T-cell (primary cell): ENCODE measurements at regions not wholly inside any gene's neighbourhood (a gene's known extent, or its start where the extent isn't known, plus 50 kb on each side); places are given as distances from the start of the nearest gene placed in this dataset.

Experiments used
- ATAC-seq, 4 experiments: fragments of 200-7000 bp in 3 of 4; fragments of 150-1000 bp in 1 of 4; cut with Tn5 transposase; replicated peaks in 1 of 4; 1 replicate in 3 of 4; 2 replicates in 1 of 4; pipeline ENCODE4 v1.10.0; 2021; ENCODE audit warnings: moderate library complexity in 3 of 4, mild to moderate bottlenecking in 2 of 4, moderate number of reproducible peaks in 1 of 4
- CTCF ChIA-PET, 2 donors: fragments of 300-600 bp; sonication (Branson Sonifier 250); formaldehyde crosslinking; loops; one replicate each; lab custom pipeline; 2022; ENCODE audit warnings: antibody characterized with exemption in 2 of 2; lab: Charles Lee
- POLR2A ChIA-PET, 2 donors: fragments of 300-600 bp; sonication (Branson Sonifier 250); formaldehyde crosslinking; loops; one replicate each; lab custom pipeline; 2022; ENCODE audit warnings: antibody characterized with exemption in 2 of 2; lab: Charles Lee
- DNase-seq, 35 experiments: peaks; one replicate each; pipeline versions ENCODE4 v3.0.0 to v3.0.0-alpha.2; 2013 to 2023
- H3K27ac ChIP-seq: one replicate; pipeline ENCODE4 v1.5.1; 2013; ENCODE audit warnings: low read length
- H3K27me3 ChIP-seq, 2 experiments: replicated peaks in 1 of 2; 1 replicate in 1 of 2; 2 replicates in 1 of 2; pipeline versions ENCODE4 v1.6.1 to v1.7.0; 2013; ENCODE audit warnings: low read length in 1 of 2, mixed read lengths in 1 of 2; ENCODE audit not compliant: control insufficient read depth in 2 of 2, insufficient read depth in 2 of 2; ENCODE audit errors: extremely low read depth in 1 of 2
- H3K36me3 ChIP-seq, 2 donors: 1 replicate in 1 of 2; 2 replicates in 1 of 2; pipeline versions ENCODE4 v1.6.1 to v1.7.0; 2013; ENCODE audit warnings: low read length in 1 of 2; ENCODE audit not compliant: control insufficient read depth in 2 of 2, insufficient read depth in 1 of 2; ENCODE audit errors: extremely low read depth in 1 of 2
- H3K4me1 ChIP-seq, 2 experiments: 1 replicate in 1 of 2; 2 replicates in 1 of 2; pipeline versions ENCODE4 v1.6.1 to v1.7.0; 2013; ENCODE audit warnings: low read length in 2 of 2, mixed read lengths in 1 of 2; ENCODE audit not compliant: insufficient read depth in 2 of 2, control insufficient read depth in 1 of 2; ENCODE audit errors: extremely low read depth in 1 of 2
- H3K4me3 ChIP-seq, 2 donors: 1 replicate in 1 of 2; 2 replicates in 1 of 2; pipeline versions ENCODE4 v1.5.1 to v1.7.0; 2013; ENCODE audit warnings: mild to moderate bottlenecking in 2 of 2, low read length in 1 of 2, moderate library complexity in 1 of 2; ENCODE audit not compliant: control insufficient read depth in 1 of 2; ENCODE audit errors: extremely low read depth in 1 of 2
- H3K9me3 ChIP-seq: 2 replicates; pipeline ENCODE4 v1.7.0; 2013
- H3K27ac Mint-ChIP-seq, 2 donors: one replicate each; pipeline ENCODE4 v1.8.0; 2020 to 2021; ENCODE audit warnings: mild to moderate bottlenecking in 2 of 2, mixed read lengths in 2 of 2
- H3K27me3 Mint-ChIP-seq, 2 donors: one replicate each; pipeline ENCODE4 v1.8.0; 2021 to 2022; ENCODE audit warnings: mixed read lengths in 2 of 2
- H3K36me3 Mint-ChIP-seq: one replicate; pipeline ENCODE4 v1.8.0; 2021; ENCODE audit warnings: mixed read lengths
- H3K4me1 Mint-ChIP-seq, 3 donors: one replicate each; pipeline ENCODE4 v1.8.0; 2020 to 2022; ENCODE audit warnings: mixed read lengths in 3 of 3, mild to moderate bottlenecking in 1 of 3
- H3K4me3 Mint-ChIP-seq, 3 donors: one replicate each; pipeline ENCODE4 v1.8.0; 2020 to 2022; ENCODE audit warnings: mild to moderate bottlenecking in 3 of 3, mixed read lengths in 3 of 3, moderate library complexity in 3 of 3
- H3K9me3 Mint-ChIP-seq, 3 donors: one replicate each; pipeline ENCODE4 v1.8.0; 2020 to 2022; ENCODE audit warnings: mixed read lengths in 3 of 3
- WGBS: methylation state at CpG from one replicate; pipeline ENCODE4 v1.1.5; 2013; ENCODE audit warnings: missing lambda C conversion rate; ENCODE audit not compliant: insufficient coverage; 5-methylcytosine and 5-hydroxymethylcytosine counted together

- H3K4me1 ChIP-seq: no peaks in the 10 kb centered on the region
- H3K9me3 ChIP-seq: no peaks in the 10 kb centered on the region
- ChIA-PET CTCF (no interaction called here), POLR2A (interaction anchor here in 1 of 2 donors (0.6 kb wide), 1 partner anchor 15 kb away, joined by 3 read pairs; no protein-coding TSS in a partner anchor)
- no peak overlapping the region for H3K27ac Mint-ChIP-seq
- no peak overlapping the region for H3K4me3 Mint-ChIP-seq
- no peaks in the 10 kb centered on the region for H3K4me1 Mint-ChIP-seq
- DNase-seq (no peak), ATAC-seq (no peak)
- H3K27ac ChIP-seq: no peak overlapping the region
- H3K4me3 ChIP-seq: no peak overlapping the region
- H3K36me3 ChIP-seq: no peaks in the 10 kb centered on the region
- no peaks in the 10 kb centered on the region for H3K27me3 ChIP-seq
- WGBS: no CpG with 5 or more reads among the region's 5 CpGs
- no peaks in the 10 kb centered on the region for H3K36me3 Mint-ChIP-seq
- H3K27me3 Mint-ChIP-seq: no peaks in the 10 kb centered on the region
- H3K9me3 Mint-ChIP-seq: peaks cover 0 to 10% (median 4%) of the 10 kb centered on the region in 3 donors
These were observed 1340.8 kb downstream of the PCDH9 start for GRCh38 chr13:65889368-65889767.

DNA sequence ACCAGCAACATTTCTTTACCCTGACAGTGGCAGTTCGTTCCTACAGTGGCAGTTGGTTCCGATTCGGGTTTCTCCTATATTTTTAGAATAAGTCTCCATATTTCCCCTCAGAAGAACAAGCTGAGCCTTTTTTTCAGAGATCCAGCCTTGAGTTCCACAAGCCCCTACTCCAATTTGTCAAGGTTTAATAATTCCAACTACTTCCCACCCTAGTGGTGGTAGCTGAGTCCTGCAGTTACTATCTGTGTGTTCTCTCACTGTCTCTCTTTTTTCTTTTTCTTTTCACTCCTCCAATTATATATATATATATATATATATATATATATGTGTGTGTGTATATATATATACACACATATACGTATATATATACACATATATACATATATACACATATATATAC is 1347.3 kb downstream of the PCDH9 start:
- Histone ChIP-seq H3K4me1 (no peaks in the 10 kb centered on the region), H3K27ac (no peak overlapping the region), H3K4me3 (no peak overlapping the region), H3K27me3 (no peaks in the 10 kb centered on the region), H3K9me3 (no peaks in the 10 kb centered on the region), H3K36me3 (no peaks in the 10 kb centered on the region)
- ATAC-seq (no peak), DNase-seq (no peak)
- H3K9me3 Mint-ChIP-seq: peaks cover 0 to 12% (median 6%) of the 10 kb centered on the region in 3 donors
- H3K4me1 Mint-ChIP-seq: no peaks in the 10 kb centered on the region
- H3K36me3 Mint-ChIP-seq: no peaks in the 10 kb centered on the region
- no peak overlapping the region for H3K4me3 Mint-ChIP-seq
- H3K27ac Mint-ChIP-seq: no peak overlapping the region
- CTCF ChIA-PET: no interaction called here
- no peaks in the 10 kb centered on the region for H3K27me3 Mint-ChIP-seq
- POLR2A ChIA-PET: no interaction called here
- WGBS: 76% methylated on average over 3 of the region's 4 CpGs

- WGBS: 80% methylated on average over 1 of the region's 3 CpGs
- DNase-seq (no peak), ATAC-seq (no peak)
- Histone ChIP-seq H3K9me3 (no peaks in the 10 kb centered on the region), H3K27ac (no peak overlapping the region), H3K36me3 (no peaks in the 10 kb centered on the region), H3K4me3 (no peak overlapping the region), H3K27me3 (no peaks in the 10 kb centered on the region), H3K4me1 (no peaks in the 10 kb centered on the region)
- POLR2A ChIA-PET: no interaction called here
- Mint-ChIP-seq H3K27me3 (no peaks in the 10 kb centered on the region), H3K27ac (no peak overlapping the region), H3K4me3 (no peak overlapping the region), H3K4me1 (no peaks in the 10 kb centered on the region), H3K36me3 (no peaks in the 10 kb centered on the region), H3K9me3 (peaks cover 0 to 16% (median 6%) of the 10 kb centered on the region in 3 donors)
- CTCF ChIA-PET: no interaction called here
These were observed 1348.5 kb downstream of the PCDH9 start for GRCh38 chr13:65881561-65882155.

DNA sequence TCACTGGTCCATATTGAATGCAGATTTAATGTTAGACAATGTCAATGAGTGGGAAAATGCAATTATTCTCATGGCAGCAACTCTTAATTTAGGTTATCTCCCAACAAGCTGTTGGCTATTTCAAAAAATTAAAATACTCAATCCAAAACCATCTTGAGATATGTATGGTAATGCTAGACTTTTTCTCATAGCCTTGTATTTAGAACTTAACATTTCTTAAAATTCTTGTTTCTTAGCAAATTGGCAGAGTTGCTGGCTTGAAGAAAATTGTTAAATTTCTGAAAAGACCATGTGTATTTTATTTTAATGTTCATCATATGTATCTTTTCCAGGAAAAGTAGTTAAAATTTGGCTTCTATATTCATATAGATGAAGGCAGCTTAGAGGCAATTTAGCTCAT is 1355.1 kb downstream of the PCDH9 start:
- Histone ChIP-seq H3K36me3 (no peaks in the 10 kb centered on the region), H3K4me3 (no peak overlapping the region), H3K4me1 (no peaks in the 10 kb centered on the region), H3K27ac (no peak overlapping the region), H3K27me3 (no peaks in the 10 kb centered on the region), H3K9me3 (peaks cover 3% of the 10 kb centered on the region)
- no peaks in the 10 kb centered on the region for H3K4me1 Mint-ChIP-seq
- no peak for ATAC-seq
- H3K27ac Mint-ChIP-seq: no peak overlapping the region
- POLR2A ChIA-PET: no interaction called here
- peaks cover 6 to 19% (median 13%) of the 10 kb centered on the region in 3 donors for H3K9me3 Mint-ChIP-seq
- no peak overlapping the region for H3K4me3 Mint-ChIP-seq
- CTCF ChIA-PET: no interaction called here
- no peak for DNase-seq
- H3K36me3 Mint-ChIP-seq: no peaks in the 10 kb centered on the region
- H3K27me3 Mint-ChIP-seq: no peaks in the 10 kb centered on the region

GRCh38 chr13:65872448-65872847 is 1357.7 kb downstream of the PCDH9 start:
- ChIA-PET CTCF (no interaction called here), POLR2A (no interaction called here)
- Histone ChIP-seq H3K36me3 (no peaks in the 10 kb centered on the region), H3K4me3 (no peak overlapping the region), H3K4me1 (no peaks in the 10 kb centered on the region), H3K27ac (no peak overlapping the region), H3K9me3 (peaks cover 3% of the 10 kb centered on the region), H3K27me3 (no peaks in the 10 kb centered on the region)
- DNase-seq: no peak
- ATAC-seq: no peak
- Mint-ChIP-seq H3K4me3 (no peak overlapping the region), H3K27me3 (no peaks in the 10 kb centered on the region), H3K4me1 (no peaks in the 10 kb centered on the region), H3K9me3 (peaks cover 6 to 19% (median 11%) of the 10 kb centered on the region in 3 donors), H3K36me3 (no peaks in the 10 kb centered on the region), H3K27ac (no peak overlapping the region)

DNA sequence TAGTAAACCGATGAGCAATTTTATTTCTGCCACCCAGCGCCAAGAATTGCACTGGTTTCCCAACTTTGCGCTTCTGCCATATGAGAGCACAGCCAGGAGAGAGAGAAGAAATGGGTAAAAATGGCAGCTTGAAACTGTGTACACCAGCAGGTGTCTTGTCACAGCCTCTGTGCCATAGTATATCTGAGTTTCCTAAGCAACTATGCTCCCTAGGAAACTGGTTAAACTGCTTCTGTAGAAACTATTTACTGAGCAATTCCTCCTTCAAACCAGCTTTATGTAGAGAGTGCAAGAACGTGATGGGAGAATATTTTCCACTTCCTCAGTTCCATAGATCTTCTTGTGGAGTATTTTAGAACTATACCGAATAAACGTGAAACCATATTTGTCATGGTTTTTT is 1361.3 kb downstream of the PCDH9 start:
- H3K36me3 ChIP-seq: no peaks in the 10 kb centered on the region
- ChIA-PET POLR2A (no interaction called here), CTCF (no interaction called here)
- Mint-ChIP-seq H3K4me3 (no peak overlapping the region), H3K4me1 (no peaks in the 10 kb centered on the region), H3K36me3 (no peaks in the 10 kb centered on the region), H3K9me3 (peaks cover 15 to 24% (median 17%) of the 10 kb centered on the region in 3 donors), H3K27me3 (no peaks in the 10 kb centered on the region), H3K27ac (no peak overlapping the region)
- ATAC-seq (no peak), DNase-seq (no peak)
- H3K4me1 ChIP-seq: no peaks in the 10 kb centered on the region
- peaks cover 3% of the 10 kb centered on the region for H3K9me3 ChIP-seq
- H3K27ac ChIP-seq: no peak overlapping the region
- WGBS: no CpG with 5 or more reads among the region's 6 CpGs
- H3K27me3 ChIP-seq: no peaks in the 10 kb centered on the region
- H3K4me3 ChIP-seq: no peak overlapping the region

DNA sequence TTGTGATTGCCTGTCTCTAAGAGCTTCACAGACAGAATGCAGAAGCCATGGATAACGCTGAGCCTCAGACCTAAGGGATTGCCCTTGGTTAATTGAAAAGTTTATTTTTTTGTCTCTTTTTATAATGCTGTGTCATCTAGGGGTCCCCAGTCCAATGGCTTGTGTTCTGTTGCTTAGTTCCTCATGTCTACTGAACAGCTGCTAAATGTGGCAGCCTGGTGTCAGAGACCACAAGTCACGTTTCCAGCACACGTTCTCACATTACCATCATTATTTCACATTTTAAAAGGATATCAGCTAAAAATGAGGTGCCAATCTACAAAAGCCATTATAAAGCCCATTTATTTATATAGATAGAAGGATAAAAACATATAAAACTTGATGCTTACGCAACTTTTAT is 1362.0 kb downstream of the PCDH9 start:
- Histone ChIP-seq H3K4me3 (no peak overlapping the region), H3K4me1 (no peaks in the 10 kb centered on the region), H3K36me3 (no peaks in the 10 kb centered on the region), H3K27ac (no peak overlapping the region), H3K9me3 (peaks cover 3% of the 10 kb centered on the region), H3K27me3 (no peaks in the 10 kb centered on the region)
- no peak for DNase-seq
- ChIA-PET POLR2A (no interaction called here), CTCF (no interaction called here)
- Mint-ChIP-seq H3K4me1 (no peaks in the 10 kb centered on the region), H3K4me3 (no peak overlapping the region), H3K27ac (no peak overlapping the region), H3K36me3 (no peaks in the 10 kb centered on the region), H3K27me3 (no peaks in the 10 kb centered on the region), H3K9me3 (peaks cover 17 to 20% (median 17%) of the 10 kb centered on the region in 3 donors)
- WGBS: 100% methylated on average over 1 of the region's 4 CpGs
- ATAC-seq: no peak
